ENCODE measurements at regions not wholly inside any gene's neighbourhood (a gene's known extent, or its start where the extent isn't known, plus 50 kb on each side); places are given as distances from the start of the nearest gene placed in this dataset.
A peak's percentile ranks its signal among the peaks of the same experiment; 100 is the strongest.
"Not testable (repeated sequence)": the region's sequence is repeated elsewhere in the genome, so short reads cannot be mapped to it uniquely, and the experiment has no call there.

GRCh38 chr13:34700155-34700554 lies 241.9 kb upstream of the NBEA start:
- DNase-seq (ENCODE audit: low read depth): no peak

DNA sequence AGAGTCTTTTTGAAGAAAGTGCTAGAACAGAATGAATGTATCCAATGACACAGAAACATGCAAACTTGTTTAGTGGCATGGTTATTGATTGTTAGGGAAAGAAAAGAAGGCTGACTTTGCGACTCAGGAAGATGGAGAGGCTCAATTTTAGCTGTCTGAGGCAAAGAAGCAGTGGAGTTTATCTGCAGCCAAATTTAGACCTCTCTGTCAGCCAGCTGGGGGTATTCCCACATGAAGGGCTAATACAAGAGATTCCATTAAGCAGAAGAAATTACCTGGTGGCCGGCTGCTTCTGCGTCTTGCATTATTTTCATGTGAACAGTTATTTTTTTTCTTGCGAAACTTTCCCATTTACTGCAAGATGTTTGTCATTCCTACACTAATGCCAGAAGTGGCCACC lies 240.2 kb upstream of the NBEA start:
- DNase-seq (ENCODE audit: low read depth): no peak

- DNase-seq (ENCODE audit: low read depth): no peak
Observed at GRCh38 chr13:34708566-34709313, 233.3 kb upstream of the NBEA start.

GRCh38 chr13:34719060-34719875 lies 222.8 kb upstream of the NBEA start:
- DNase-seq (ENCODE audit: low read depth): no peak

DNA sequence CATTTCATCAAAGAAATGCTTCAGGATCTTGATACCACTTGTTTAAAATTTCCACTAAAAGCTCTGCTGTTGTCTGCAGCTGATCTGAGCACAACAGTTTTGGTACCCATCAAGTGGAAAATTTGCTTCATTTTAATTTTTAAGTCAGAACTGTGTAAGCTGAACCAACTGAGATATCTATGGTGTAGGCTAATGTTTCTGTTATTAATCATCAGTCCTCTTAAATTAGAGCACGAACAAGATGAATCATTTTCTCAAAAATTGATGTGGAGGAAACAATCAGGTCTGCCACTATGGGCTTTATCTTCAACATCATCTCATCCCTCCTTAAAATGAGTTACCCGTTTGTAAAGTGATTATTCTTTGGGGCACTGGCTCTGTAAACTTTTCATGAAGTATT lies 221.5 kb upstream of the NBEA start:
- peak; percentile 18 for DNase-seq (ENCODE audit: low read depth)

DNA sequence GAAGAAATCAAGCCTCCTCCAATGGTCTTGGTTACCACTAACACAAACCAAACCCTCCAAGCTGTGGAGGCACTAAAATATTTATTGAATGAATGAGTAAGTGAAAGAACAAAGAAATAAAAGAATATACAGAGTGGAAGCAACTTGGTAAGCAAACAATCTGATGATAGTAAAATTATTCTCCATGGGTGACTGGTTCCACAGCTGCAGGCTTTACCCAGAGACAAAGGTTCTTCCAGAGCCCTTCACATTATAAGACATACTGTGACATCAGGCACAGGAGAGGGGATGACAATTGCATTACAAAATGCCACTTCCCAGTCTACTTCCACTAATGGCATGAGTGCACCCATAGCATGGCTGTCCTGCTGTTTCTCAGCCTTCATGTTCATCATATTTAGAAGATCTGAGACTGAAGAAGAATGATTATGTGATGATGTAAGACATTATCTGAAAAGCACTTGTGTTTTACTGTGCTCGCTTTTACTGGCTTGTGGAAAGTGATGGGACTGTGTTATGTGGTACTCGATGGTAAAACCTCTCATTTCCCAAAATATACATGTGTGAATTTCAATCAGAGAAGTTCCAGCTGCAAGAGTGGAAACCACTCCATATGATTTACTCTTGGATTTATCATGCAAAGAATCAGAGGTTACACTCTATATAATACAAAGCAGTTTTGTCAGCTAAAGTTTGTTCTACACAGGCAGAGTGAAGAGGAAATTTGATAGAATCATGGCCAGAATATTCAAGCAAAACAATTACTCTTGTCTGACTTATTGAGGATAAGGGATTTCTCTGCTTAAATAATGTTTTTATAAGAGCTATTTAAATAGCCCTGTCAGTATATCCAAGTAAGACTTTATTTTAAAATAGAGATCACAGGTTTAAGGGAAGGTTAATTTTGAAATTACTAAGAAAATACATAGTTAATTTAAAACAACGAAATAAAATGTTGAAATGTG lies 220.2 kb upstream of the NBEA start:
- DNase-seq (ENCODE audit: low read depth): no peak

DNA sequence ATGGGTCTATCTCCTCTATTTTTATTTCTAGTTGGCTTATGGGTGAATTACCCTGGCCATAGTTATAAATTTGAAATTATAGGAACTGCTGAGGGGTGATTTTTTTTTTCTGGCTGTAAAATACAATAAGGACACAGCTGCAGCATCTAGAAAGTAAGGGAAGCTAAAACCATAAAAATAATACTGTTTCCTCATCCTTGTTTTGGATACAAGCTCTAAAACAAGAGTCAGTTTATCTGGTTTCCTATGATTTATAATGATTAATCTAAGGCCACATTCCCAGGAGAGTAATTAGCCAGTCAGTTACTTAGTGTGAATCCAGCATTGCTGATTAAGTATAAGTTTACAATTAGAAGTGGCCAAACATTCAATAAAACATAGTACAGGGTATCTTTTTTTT lies 219.1 kb upstream of the NBEA start:
- DNase-seq (ENCODE audit: low read depth): no peak

GRCh38 chr13:34730961-34731360 lies 211.1 kb upstream of the NBEA start:
- no peak for DNase-seq (ENCODE audit: low read depth)

- peak; percentile 20 for DNase-seq (ENCODE audit: low read depth)
Observed at GRCh38 chr13:34731486-34731885, 210.6 kb upstream of the NBEA start.

GRCh38 chr13:34733721-34734120 lies 208.3 kb upstream of the NBEA start:
- peak; percentile 29 for DNase-seq (ENCODE audit: low read depth)

- DNase-seq (ENCODE audit: low read depth): no peak
Observed at GRCh38 chr13:34734932-34735331, 207.1 kb upstream of the NBEA start.

GRCh38 chr13:34738254-34738992 lies 203.6 kb upstream of the NBEA start:
- DNase-seq (ENCODE audit: low read depth): no peak

GRCh38 chr13:34747056-34747455 lies 195.0 kb upstream of the NBEA start:
- DNase-seq (ENCODE audit: low read depth): not testable (repeated sequence)

GRCh38 chr13:34747507-34747906 lies 194.6 kb upstream of the NBEA start:
- no peak for DNase-seq (ENCODE audit: low read depth)

DNA sequence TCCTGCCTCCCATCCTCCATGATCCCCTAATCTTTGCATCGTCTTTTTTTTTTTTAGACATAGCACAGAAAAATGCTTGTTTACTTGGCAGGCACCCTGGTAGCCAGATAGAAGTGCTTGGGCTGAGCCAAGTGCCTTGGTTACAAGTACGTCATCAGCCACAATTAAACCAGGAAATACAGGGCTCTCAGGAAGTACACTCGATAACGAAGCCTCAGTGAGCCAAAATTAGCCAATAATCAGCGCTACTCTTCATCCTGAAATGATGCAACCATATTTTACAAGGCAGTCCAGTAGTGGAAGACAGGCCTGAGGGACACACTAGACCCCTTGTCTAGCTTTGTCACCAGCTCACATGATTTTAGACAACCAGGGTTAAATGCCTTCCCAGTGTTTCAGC lies 194.0 kb upstream of the NBEA start:
- DNase-seq (ENCODE audit: low read depth): no peak

- DNase-seq (ENCODE audit: low read depth): no peak
Observed at GRCh38 chr13:34748596-34748995, 193.5 kb upstream of the NBEA start.

DNA sequence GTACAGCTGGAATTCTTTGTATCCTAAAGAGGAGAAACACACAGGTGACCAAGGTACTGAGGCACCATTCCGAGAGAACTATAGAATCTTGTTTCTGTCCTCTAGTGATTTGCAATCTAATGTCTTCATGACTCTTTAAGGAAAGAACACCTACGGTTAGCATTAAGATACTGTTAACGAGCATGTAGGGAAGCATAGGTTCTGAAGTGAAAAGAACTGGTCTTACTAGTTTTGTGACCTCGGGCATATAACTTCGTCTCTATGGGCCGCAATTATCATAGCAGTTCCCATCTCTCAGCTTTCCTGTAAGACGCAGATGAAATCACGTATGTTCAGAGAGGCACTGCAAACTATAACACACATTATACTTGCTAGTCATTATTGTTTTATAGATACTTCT lies 193.0 kb upstream of the NBEA start:
- DNase-seq (ENCODE audit: low read depth): no peak

- DNase-seq (ENCODE audit: low read depth): no peak
Observed at GRCh38 chr13:34750078-34750931, 191.8 kb upstream of the NBEA start.

DNA sequence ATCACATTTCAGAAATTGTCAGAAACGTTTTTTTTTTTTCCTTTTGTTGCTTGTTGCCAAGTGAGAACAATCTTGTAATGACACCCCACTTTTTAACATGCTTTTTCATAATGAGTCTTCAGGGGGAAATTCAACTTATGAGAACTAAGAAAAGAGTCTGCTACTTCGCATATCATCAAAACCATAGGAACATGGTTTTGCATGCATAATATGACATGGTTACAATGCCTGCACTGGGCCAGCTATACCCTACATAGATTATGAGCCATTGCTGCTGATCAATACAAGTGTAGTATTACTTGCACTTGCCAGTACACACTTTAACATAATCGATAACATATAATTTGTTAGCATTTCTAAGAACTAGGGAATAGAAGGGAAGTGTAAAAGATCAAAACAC lies 191.0 kb upstream of the NBEA start:
- no peak for DNase-seq (ENCODE audit: low read depth)

DNA sequence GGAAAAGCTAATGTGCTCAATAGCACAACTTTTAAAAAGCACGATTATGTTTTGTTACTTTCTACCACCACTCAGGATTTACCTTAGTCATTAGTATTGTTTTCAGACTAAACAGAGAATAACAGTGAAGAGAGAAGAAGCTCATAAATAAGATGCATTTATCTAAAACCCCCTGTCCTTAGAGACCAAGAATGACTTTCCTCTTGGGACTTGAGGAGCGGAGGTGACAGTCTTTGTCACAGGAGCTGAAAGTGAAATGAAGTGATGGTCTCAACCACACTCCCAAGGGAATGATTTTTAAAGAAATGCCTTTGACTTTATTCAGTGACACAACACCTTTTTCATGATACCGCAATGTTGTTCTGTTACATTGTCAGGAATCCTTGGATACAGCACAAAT lies 190.6 kb upstream of the NBEA start:
- DNase-seq (ENCODE audit: low read depth): no peak
